NCI-H1105 (cell line): ENCODE measurements at regions not wholly inside any gene's neighbourhood (a gene's known extent, or its start where the extent isn't known, plus 50 kb on each side); places are given as distances from the start of the nearest gene placed in this dataset.

Source experiments
- DNase-seq: peaks from one replicate; lab custom pipeline; 2025; lab: John Stamatoyannopoulos, UW

- DNase-seq = no peak
Measured at GRCh38 chr17:72301887-72302286, 181.1 kb downstream of the SOX9 start.

DNA sequence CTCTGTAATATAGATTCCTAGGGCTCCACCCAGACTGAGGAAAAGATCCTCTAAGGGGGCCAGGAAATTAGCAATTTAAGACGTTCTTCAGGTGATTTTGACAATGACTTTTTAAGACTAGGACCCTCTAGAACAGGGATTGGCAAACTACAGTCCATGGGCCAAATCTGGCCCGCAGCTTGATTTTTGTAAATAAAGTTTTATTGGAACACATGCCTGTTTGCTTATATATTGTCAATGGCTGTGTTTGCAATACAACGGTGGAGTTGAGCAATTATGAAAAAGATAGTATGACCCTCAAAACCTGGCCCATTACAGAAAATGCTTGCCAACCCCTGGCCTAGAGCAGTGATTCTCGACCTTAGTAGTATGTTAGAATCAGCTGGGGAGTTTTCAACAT is 181.9 kb downstream of the SOX9 start:
- no peak for DNase-seq

- no peak for DNase-seq
Measured at GRCh38 chr17:72303787-72304733, 183.2 kb downstream of the SOX9 start.

- DNase-seq = no peak
Measured at GRCh38 chr17:72304859-72305258, 184.0 kb downstream of the SOX9 start.

- no peak for DNase-seq
Measured at GRCh38 chr17:72305472-72305871, 184.7 kb downstream of the SOX9 start.

DNA sequence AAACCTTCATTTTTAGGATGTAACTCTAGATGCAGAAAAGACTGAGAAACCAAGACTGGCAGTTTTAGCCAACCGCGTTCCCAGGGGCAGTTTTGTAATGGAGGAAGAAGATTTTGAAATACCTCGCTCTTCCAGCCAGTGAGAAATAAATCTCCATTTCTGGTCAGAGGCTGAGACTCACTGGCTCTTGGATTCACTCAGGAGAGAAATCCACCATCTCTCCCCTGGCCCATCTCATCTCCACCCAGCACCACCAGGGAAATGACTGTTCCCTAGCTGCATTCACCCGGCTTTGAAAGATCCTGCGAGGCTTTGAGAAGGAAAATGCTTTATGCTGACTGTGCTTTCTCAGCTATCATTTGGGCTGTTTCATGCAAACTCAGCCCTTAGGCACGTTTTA is 185.2 kb downstream of the SOX9 start:
- no peak for DNase-seq

DNA sequence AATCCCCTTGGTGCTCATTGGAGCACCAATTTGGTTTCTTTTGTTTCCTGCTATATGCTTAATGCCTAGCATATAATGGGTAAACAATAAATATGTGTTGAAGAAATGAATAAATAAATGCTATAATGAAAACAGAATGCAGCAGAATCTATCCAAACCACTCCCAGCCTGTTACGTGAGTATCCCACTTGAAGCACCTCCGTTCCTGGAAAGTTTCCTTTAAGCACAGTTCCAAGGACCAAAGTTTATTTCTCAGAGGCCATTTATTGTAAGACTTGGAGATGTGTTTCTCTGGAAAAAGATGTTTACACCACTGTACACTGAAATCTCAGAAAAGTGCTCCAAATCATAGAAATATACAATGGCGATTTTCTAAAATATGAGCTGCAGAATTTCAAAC is 187.0 kb downstream of the SOX9 start:
- no peak for DNase-seq

DNA sequence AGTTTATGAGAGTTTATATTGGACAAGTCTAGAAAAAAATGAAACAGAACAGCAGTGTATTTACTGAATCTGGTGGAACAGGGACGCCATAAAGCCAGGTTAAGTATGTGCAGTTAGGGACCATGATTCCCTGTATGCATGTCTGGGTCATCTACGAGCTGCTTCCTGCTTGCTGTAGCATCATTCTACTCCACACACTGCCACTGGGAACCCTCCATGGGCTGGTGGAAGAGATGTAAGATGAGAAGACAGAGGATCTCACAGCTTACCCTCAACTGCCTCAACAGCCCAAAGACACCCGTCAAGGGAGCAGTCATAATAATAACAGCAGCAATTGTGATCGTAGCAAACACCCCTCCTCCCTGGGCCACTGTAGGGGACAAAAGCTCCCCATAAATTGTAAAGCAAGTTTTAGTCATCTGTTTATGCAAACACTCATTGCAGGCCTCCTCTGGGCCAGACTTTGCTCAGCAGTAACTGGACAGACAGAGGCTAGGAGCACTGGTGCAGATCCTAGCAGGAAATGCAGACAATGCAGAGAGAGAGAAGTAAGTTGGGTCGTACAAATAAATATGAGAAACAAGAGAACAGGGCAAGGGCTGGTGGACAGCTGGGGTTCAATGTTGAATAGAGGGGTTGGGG is 188.0 kb downstream of the SOX9 start:
- DNase-seq = no peak

DNA sequence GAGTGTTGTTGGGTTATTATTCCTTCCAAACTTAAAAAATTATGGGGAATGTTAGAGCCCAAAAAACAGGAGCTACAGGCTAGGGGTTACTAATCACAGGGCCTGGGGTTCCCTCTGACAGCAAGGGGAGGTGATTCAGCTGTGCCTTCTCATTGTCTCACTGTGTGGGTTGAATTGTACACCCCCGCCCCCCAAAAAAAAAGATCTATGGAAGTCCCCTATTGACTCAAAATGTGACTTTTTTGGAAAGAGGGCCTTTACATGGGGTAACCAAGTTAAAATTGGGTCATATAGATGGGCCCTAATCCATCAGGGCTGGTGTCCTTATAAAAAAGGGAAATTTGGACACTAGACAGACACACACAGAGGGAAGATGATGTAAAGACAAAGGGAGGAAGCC is 190.2 kb downstream of the SOX9 start:
- DNase-seq = no peak

GRCh38 chr17:72315122-72315913 is 194.5 kb downstream of the SOX9 start:
- no peak for DNase-seq

GRCh38 chr17:72318131-72318530 is 197.3 kb downstream of the SOX9 start:
- DNase-seq = no peak

GRCh38 chr17:72321896-72322295 is 201.1 kb downstream of the SOX9 start:
- DNase-seq = no peak

GRCh38 chr17:72332367-72332766 is 211.5 kb downstream of the SOX9 start:
- no peak for DNase-seq

DNA sequence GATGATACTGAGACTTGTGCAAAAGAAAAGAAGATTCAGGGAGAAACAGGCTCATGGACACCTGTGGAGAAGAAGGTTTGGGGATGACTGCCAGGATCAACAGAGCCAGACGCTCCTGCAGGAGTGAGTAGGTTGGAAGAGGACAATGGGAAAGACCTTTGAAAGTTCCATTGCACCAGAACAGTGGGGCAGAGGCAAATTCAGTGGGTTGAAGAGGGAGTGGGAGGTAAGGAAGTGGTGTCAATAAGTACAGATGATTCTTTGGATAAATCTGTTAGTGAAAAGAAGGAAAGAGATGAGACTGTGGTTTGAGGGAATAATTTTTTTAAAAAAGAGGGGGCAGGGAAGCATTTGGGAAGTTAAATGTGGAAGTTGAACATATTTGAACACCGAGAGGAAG is 212.8 kb downstream of the SOX9 start:
- no peak for DNase-seq

GRCh38 chr17:72334205-72334604 is 213.4 kb downstream of the SOX9 start:
- no peak for DNase-seq

DNA sequence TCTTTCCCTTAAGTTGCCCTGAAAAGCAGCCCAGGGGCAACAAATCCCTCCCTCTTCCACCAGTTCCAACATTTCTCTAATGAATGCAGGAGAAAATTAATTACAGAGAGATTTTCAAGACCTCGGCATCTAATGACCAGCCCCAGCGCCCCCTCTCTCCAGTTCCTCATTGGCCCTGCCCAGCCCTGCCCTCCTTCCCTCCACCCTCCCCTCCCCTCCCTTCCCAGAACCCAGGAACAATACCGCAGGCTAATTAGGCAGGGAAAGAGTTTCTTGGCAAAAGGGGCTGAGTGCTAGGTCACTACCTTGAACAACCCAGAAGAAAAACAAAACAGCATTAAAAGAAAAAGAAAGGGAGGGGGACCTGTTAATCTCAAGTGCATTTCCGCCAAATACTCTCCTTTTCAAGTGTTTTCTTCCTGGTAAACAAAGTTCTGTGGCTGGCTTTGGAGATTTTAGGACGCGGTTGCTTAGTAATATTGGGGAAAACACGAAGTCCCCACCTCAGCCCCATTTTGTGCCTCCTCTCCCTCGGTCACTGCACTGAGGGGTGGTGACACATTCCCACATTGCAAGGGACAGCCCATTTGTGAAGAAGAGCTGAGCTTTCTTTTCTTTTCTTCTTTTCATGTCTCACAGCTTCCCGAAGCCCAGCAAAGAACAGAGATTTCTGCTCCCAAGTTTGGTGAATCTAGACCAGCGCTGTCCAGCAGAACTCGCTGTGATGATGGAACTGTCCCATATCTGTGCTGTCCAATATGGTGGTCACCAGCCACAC is 215.4 kb downstream of the SOX9 start:
- peak; percentile 43 for DNase-seq

GRCh38 chr17:72336804-72337070 is 215.9 kb downstream of the SOX9 start:
- no peak for DNase-seq

DNA sequence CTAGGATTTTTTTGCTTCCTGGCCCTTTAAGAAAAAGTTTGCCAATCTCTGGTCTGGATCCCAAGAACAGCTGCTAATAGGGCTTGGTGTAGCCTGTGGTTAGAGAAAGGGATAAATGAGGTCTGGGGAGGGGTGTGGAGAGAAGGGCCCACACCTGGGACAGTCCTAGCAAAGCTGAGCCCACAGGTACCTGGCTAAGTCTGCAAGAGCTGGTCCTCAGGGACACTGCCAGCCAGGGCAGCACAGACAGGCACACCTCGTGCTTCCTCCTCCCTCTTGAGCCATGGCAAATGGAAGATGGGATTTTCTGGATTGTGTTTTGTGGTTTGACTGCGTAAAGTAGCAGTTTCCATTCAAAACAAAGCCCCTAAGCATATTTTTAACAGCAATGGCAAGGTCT is 217.5 kb downstream of the SOX9 start:
- no peak for DNase-seq

- no peak for DNase-seq
Measured at GRCh38 chr17:72338847-72339790, 218.3 kb downstream of the SOX9 start.

- no peak for DNase-seq
Measured at GRCh38 chr17:72340836-72341235, 220.0 kb downstream of the SOX9 start.

GRCh38 chr17:72342061-72342460 is 221.2 kb downstream of the SOX9 start:
- no peak for DNase-seq
